H1 (cell line): ENCODE measurements at regions not wholly inside any gene's neighbourhood (a gene's known extent, or its start where the extent isn't known, plus 50 kb on each side); places are given as distances from the start of the nearest gene placed in this dataset.
A peak's percentile ranks its signal among the peaks of the same experiment; 100 is the strongest.

Source experiments
- CTCF ChIA-PET: fragments of 300-600 bp; sonication (Branson Sonifier 250); formaldehyde crosslinking; loops from one replicate; lab custom pipeline; 2021; ENCODE audit not compliant: partially characterized antibody; lab: Charles Lee
- POLR2A ChIA-PET: fragments of 300-600 bp; sonication (Branson Sonifier 250); formaldehyde crosslinking; loops from one replicate; lab custom pipeline; 2021; ENCODE audit warnings: inconsistent platforms; ENCODE audit not compliant: partially characterized antibody; lab: Charles Lee
- DNase-seq, 2 experiments: peaks; one replicate each; pipeline versions ENCODE4 v3.0.0 to v3.0.0-alpha.2; 2010 to 2022; ENCODE audit warnings: low spot score in 2 of 2, low read depth in 1 of 2, mixed read lengths in 1 of 2
- FAIRE-seq: peaks from 2 replicates; lab custom pipeline; 2011; peaks lifted over from hg19 to GRCh38; lab: Jason Lieb, UNC
- H2AFZ ChIP-seq: 2 replicates; pipeline ENCODE4 v1.8.1; 2012; ENCODE audit warnings: low read length, inconsistent platforms
- H2AK5ac ChIP-seq: 2 replicates; pipeline ENCODE4 v1.6.1; 2013; ENCODE audit warnings: low read depth, low read length
- H2BK120ac ChIP-seq: replicated peaks from 2 replicates; pipeline ENCODE3; 2013; ENCODE audit warnings: low read depth, low read length, inconsistent platforms
- H2BK12ac ChIP-seq: 2 replicates; pipeline ENCODE4 v1.6.1; 2013; ENCODE audit warnings: low read depth, low read length
- H2BK15ac ChIP-seq: 2 replicates; pipeline ENCODE4 v1.6.1; 2013; ENCODE audit warnings: low read length
- H2BK20ac ChIP-seq: 2 replicates; pipeline ENCODE4 v1.6.1; 2013; ENCODE audit warnings: low read length
- H2BK5ac ChIP-seq: 2 replicates; pipeline ENCODE4 v1.6.1; 2013; ENCODE audit warnings: low read depth, low read length
- H3K14ac ChIP-seq: 2 replicates; pipeline ENCODE4 v1.6.1; 2013; ENCODE audit warnings: inconsistent platforms; ENCODE audit not compliant: insufficient read length
- H3K18ac ChIP-seq: 2 replicates; pipeline ENCODE4 v1.6.1; 2013; ENCODE audit warnings: low read length; ENCODE audit errors: extremely low read depth
- H3K23ac ChIP-seq: 2 replicates; pipeline ENCODE4 v1.6.1; 2013; ENCODE audit warnings: inconsistent platforms; ENCODE audit not compliant: insufficient read length
- H3K23me2 ChIP-seq: 2 replicates; pipeline ENCODE4 v1.6.1; 2013; ENCODE audit warnings: low read depth, low read length
- H3K27ac ChIP-seq: 2 replicates; pipeline ENCODE4 v1.6.1; 2011; ENCODE audit warnings: low read depth, low read length, inconsistent platforms
- H3K27me3 ChIP-seq, 4 experiments: replicated peaks in 1 of 4; 1 replicate in 1 of 4; 2 replicates in 3 of 4; pipeline versions ENCODE4 v1.6.1 to v1.8.1; 2011 to 2013; ENCODE audit warnings: low read length in 3 of 4, mild to moderate bottlenecking in 3 of 4, inconsistent platforms in 2 of 4, mixed read lengths in 2 of 4, moderate library complexity in 1 of 4; ENCODE audit not compliant: control insufficient read depth in 3 of 4, insufficient read depth in 3 of 4; ENCODE audit errors: extremely low read depth in 1 of 4
- H3K36me3 ChIP-seq, 4 experiments: 2 replicates each; pipeline versions ENCODE4 v1.6.1 to v1.8.1; 2011 to 2013; ENCODE audit warnings: mild to moderate bottlenecking in 4 of 4, low read length in 3 of 4, moderate library complexity in 2 of 4, control low read depth in 1 of 4, inconsistent platforms in 1 of 4; ENCODE audit not compliant: insufficient read depth in 4 of 4, control insufficient read depth in 2 of 4
- H3K4ac ChIP-seq: replicated peaks from 2 replicates; pipeline ENCODE3; 2013; ENCODE audit warnings: low read length, low read depth, mixed read lengths, inconsistent platforms; ENCODE audit not compliant: insufficient read length
- H3K4me1 ChIP-seq, 4 experiments: replicated peaks in 1 of 4; 1 replicate in 1 of 4; 2 replicates in 3 of 4; pipeline versions ENCODE4 v1.6.1 to v1.8.1; 2011 to 2013; ENCODE audit warnings: low read length in 3 of 4, inconsistent platforms in 2 of 4, mixed read lengths in 1 of 4; ENCODE audit not compliant: insufficient read depth in 4 of 4, control insufficient read depth in 3 of 4
- H3K4me2 ChIP-seq, 2 experiments: 2 replicates each; pipeline versions ENCODE4 v1.6.1 to v1.8.1; 2011 to 2013; ENCODE audit warnings: low read depth in 2 of 2, low read length in 2 of 2, control low read depth in 1 of 2, inconsistent platforms in 1 of 2, mild to moderate bottlenecking in 1 of 2; ENCODE audit not compliant: insufficient read depth in 1 of 2
- H3K4me3 ChIP-seq, 4 experiments: fragments of 200-600, 300-600 bp in 1 of 4; sonication (generic), shearing (Covaris generic), sonication (Bioruptor Twin) in 1 of 4; 2 replicates each; pipeline versions ENCODE4 v1.5.1 to v1.8.1; 2011 to 2016; ENCODE audit warnings: low read length in 4 of 4, low read depth in 3 of 4, control low read depth in 2 of 4, inconsistent platforms in 2 of 4, mild to moderate bottlenecking in 2 of 4, mixed read lengths in 1 of 4, moderate library complexity in 1 of 4; ENCODE audit not compliant: insufficient read depth in 2 of 4; ENCODE audit errors: extremely low read depth in 1 of 4
- H3K56ac ChIP-seq: replicated peaks from 2 replicates; pipeline ENCODE3; 2013; ENCODE audit warnings: low read depth, mild to moderate bottlenecking, mixed read lengths, low read length, inconsistent platforms; ENCODE audit not compliant: insufficient read length
- H3K79me1 ChIP-seq: 2 replicates; pipeline ENCODE4 v1.6.1; 2013; ENCODE audit warnings: low read depth, low read length, control low read depth
- H3K79me2 ChIP-seq, 2 experiments: 2 replicates each; pipeline versions ENCODE4 v1.6.1 to v1.8.1; 2012 to 2013; ENCODE audit warnings: low read length in 2 of 2, mild to moderate bottlenecking in 2 of 2, inconsistent platforms in 1 of 2; ENCODE audit not compliant: insufficient read depth in 2 of 2, control insufficient read depth in 1 of 2
- H3K9ac ChIP-seq, 4 experiments: replicated peaks in 1 of 4; 1 replicate in 1 of 4; 2 replicates in 3 of 4; pipeline versions ENCODE4 v1.6.1 to v1.8.1; 2011 to 2013; ENCODE audit warnings: low read depth in 3 of 4, low read length in 3 of 4, control low read depth in 2 of 4, mild to moderate bottlenecking in 2 of 4, moderate library complexity in 2 of 4, inconsistent platforms in 1 of 4; ENCODE audit errors: extremely low read depth in 1 of 4
- H3K9me3 ChIP-seq, 2 experiments: 2 replicates each; pipeline versions ENCODE4 v1.6.1 to v1.8.1; 2012 to 2013; ENCODE audit warnings: mild to moderate bottlenecking in 2 of 2, moderate library complexity in 2 of 2, control low read depth in 1 of 2, inconsistent platforms in 1 of 2, low read depth in 1 of 2, low read length in 1 of 2, mixed read lengths in 1 of 2; ENCODE audit not compliant: insufficient read depth in 2 of 2
- H4K20me1 ChIP-seq, 2 experiments: replicated peaks in 1 of 2; 2 replicates each; pipeline versions ENCODE3 to v1.8.1; 2011 to 2013; ENCODE audit warnings: inconsistent platforms in 2 of 2, low read length in 2 of 2, mild to moderate bottlenecking in 1 of 2; ENCODE audit not compliant: insufficient read depth in 2 of 2, control insufficient read depth in 1 of 2
- H4K5ac ChIP-seq: 2 replicates; pipeline ENCODE4 v1.6.1; 2013; ENCODE audit warnings: low read length, low read depth, mixed read lengths, inconsistent platforms; ENCODE audit not compliant: insufficient read length
- H4K8ac ChIP-seq: 2 replicates; pipeline ENCODE4 v1.8.0; 2013; ENCODE audit warnings: mild to moderate bottlenecking, moderate library complexity, low read length, inconsistent platforms; ENCODE audit not compliant: insufficient read depth; ENCODE audit errors: extremely low read depth
- H4K91ac ChIP-seq: replicated peaks from 2 replicates; pipeline ENCODE3; 2013; ENCODE audit warnings: low read length, mixed read lengths, inconsistent platforms; ENCODE audit not compliant: insufficient read length
- CHD1 ChIP-seq: IDR thresholded peaks from 2 replicates; pipeline ENCODE4 v1.6.1; 2012; ENCODE audit warnings: low read depth, low read length, improper control_type of control experiment
- CHD2 ChIP-seq: IDR thresholded peaks from 2 replicates; pipeline ENCODE4 v1.6.1; 2012; ENCODE audit warnings: low read length, improper control_type of control experiment
- EP300 ChIP-seq, 2 experiments: IDR thresholded peaks; 1 replicate in 1 of 2; 2 replicates in 1 of 2; pipeline ENCODE4 v1.6.1; 2011 to 2012; ENCODE audit warnings: low read depth in 2 of 2, low read length in 2 of 2, mild to moderate bottlenecking in 2 of 2, borderline replicate concordance in 1 of 2, inconsistent platforms in 1 of 2, moderate library complexity in 1 of 2
- GABPA ChIP-seq: IDR thresholded peaks from 2 replicates; pipeline ENCODE4 v1.6.1; 2011; ENCODE audit warnings: mild to moderate bottlenecking, low read length, moderate library complexity, borderline replicate concordance; ENCODE audit not compliant: insufficient read depth
- GTF2F1 ChIP-seq: IDR thresholded peaks from 2 replicates; pipeline ENCODE4 v1.6.1; 2012; ENCODE audit warnings: low read depth, low read length, improper control_type of control experiment, borderline replicate concordance
- JUN ChIP-seq: IDR thresholded peaks from 2 replicates; pipeline ENCODE4 v1.6.1; 2011; ENCODE audit warnings: low read depth, mild to moderate bottlenecking, improper control_type of control experiment, low read length
- POU5F1 ChIP-seq: IDR thresholded peaks from 2 replicates; pipeline ENCODE4 v1.6.1; 2011; ENCODE audit warnings: low read depth, mild to moderate bottlenecking, low read length, moderate library complexity
- RAD21 ChIP-seq, 2 experiments: IDR thresholded peaks in 1 of 2; conservative IDR thresholded peaks in 1 of 2; 2 replicates each; pipeline ENCODE4 v1.6.1; 2011; ENCODE audit warnings: low read depth in 2 of 2, low read length in 2 of 2, improper control_type of control experiment in 1 of 2, inconsistent platforms in 1 of 2, mild to moderate bottlenecking in 1 of 2, moderate library complexity in 1 of 2
- RBBP5 ChIP-seq: IDR thresholded peaks from 2 replicates; pipeline ENCODE4 v1.7.1; 2012; ENCODE audit warnings: low read depth, mild to moderate bottlenecking, inconsistent platforms, low read length, moderate library complexity, borderline replicate concordance
- RFX5 ChIP-seq: IDR thresholded peaks from 2 replicates; pipeline ENCODE4 v1.6.1; 2011; ENCODE audit warnings: low read depth, low read length, improper control_type of control experiment, borderline replicate concordance
- SIN3A ChIP-seq, 2 experiments: IDR thresholded peaks in 1 of 2; conservative IDR thresholded peaks in 1 of 2; 2 replicates each; pipeline ENCODE4 v1.6.1; 2011 to 2012; ENCODE audit warnings: low read length in 2 of 2, improper control_type of control experiment in 1 of 2, low read depth in 1 of 2, mild to moderate bottlenecking in 1 of 2
- SP1 ChIP-seq: IDR thresholded peaks from 2 replicates; pipeline ENCODE4 v1.6.1; 2011; ENCODE audit warnings: low read depth, low read length
- SP2 ChIP-seq: IDR thresholded peaks from 2 replicates; pipeline ENCODE4 v1.6.1; 2012; ENCODE audit warnings: mild to moderate bottlenecking, low read length, inconsistent platforms
- TAF1 ChIP-seq: IDR thresholded peaks from 2 replicates; pipeline ENCODE4 v1.6.1; 2011; ENCODE audit warnings: mild to moderate bottlenecking, low read depth, low read length
- WGBS, 2 experiments: shearing (Covaris generic) in 1 of 2; methylation state at CpG; one replicate each; pipeline versions ENCODE4 v1.1.6 to v1.1.7; 2013 to 2015; ENCODE audit warnings: low lambda C conversion rate in 2 of 2, mixed read lengths in 2 of 2, inconsistent platforms in 1 of 2, low coverage in 1 of 2, missing lambda C conversion rate in 1 of 2; ENCODE audit not compliant: insufficient replicate concordance in 2 of 2, insufficient coverage in 1 of 2, insufficient read length in 1 of 2; ENCODE audit errors: extremely low coverage in 1 of 2, missing lambda C conversion rate in 1 of 2; 5-methylcytosine and 5-hydroxymethylcytosine counted together

- Histone ChIP-seq H3K4me2 (no peak overlapping the region), H2BK5ac (no peak overlapping the region), H3K18ac (no peak overlapping the region), H3K79me2 (no peaks in the 10 kb centered on the region), H3K14ac (no peak overlapping the region), H3K56ac (no peak overlapping the region), H3K4me3 (no peak overlapping the region), H2AK5ac (no peak overlapping the region), H3K9me3 (peaks cover 3 to 8% of the 10 kb centered on the region in 2 experiments), H3K79me1 (no peaks in the 10 kb centered on the region), H4K8ac (no peak overlapping the region), H3K36me3 (no peaks in the 10 kb centered on the region), H3K4ac (no peak overlapping the region), H3K23me2 (no peaks in the 10 kb centered on the region), H2AFZ (peak overlapping the region; percentile 49; the same call in 1 of the 2 replicates), H3K4me1 (no peaks in the 10 kb centered on the region; a peak in 1 of 7 replicates), H3K27ac (no peak overlapping the region), H2BK20ac (no peak overlapping the region), H3K9ac (no peak overlapping the region), H2BK12ac (no peak overlapping the region), H2BK120ac (no peak overlapping the region), H3K23ac (no peak overlapping the region), H4K91ac (no peak overlapping the region), H2BK15ac (no peak overlapping the region), H4K5ac (no peak overlapping the region), H4K20me1 (no peaks in the 10 kb centered on the region), H3K27me3 (no peaks in the 10 kb centered on the region)
- FAIRE-seq (no peak), DNase-seq (peak in 1 of 2 experiments; percentile 32)
- ChIA-PET POLR2A (interaction anchor here (0.9 to 1.4 kb wide), 4 partner anchors 11 to 625 kb away, joined by 3 to 4 read pairs (median 3); partner anchors contain the start of genes ABHD18 and MFSD8), CTCF (interaction anchor here (1.5 kb wide), 1 partner anchor 16 kb away, joined by 7 read pairs; no protein-coding TSS in a partner anchor)
- WGBS, 2 experiments = 80% methylated on average over 3 of the region's 3 CpGs; no CpG with 5 or more reads in 1 of the 2 experiments
- TF ChIP-seq SP1 (no peak), RBBP5 (no peak), SIN3A (conservative IDR thresholded peaks at IDR 0.05 in 1 of 2, IDR thresholded peaks at IDR 0.05 in 1 of 2; ENCODE audit: low read depth in 1 of 2, low read length in 2 of 2) (no peak), RAD21 (IDR thresholded peaks at IDR 0.05 in 1 of 2, conservative IDR thresholded peaks at IDR 0.05 in 1 of 2; ENCODE audit: low read depth in 2 of 2, low read length in 2 of 2) (no peak), RFX5 (no peak), GTF2F1 (no peak), CHD1 (no peak), GABPA (no peak), JUN (no peak), CHD2 (no peak), POU5F1 (no peak), SP2 (no peak), TAF1 (no peak), EP300 (IDR thresholded peaks at IDR 0.05; ENCODE audit: borderline replicate concordance in 1 of 2, low read depth in 2 of 2, low read length in 2 of 2) (no peak)
These were observed 218.7 kb upstream of the JADE1 start for GRCh38 chr4:128590773-128591172.
